CD4-positive, alpha-beta T cell (primary cell): ENCODE measurements at regions not wholly inside any gene's neighbourhood (a gene's known extent, or its start where the extent isn't known, plus 50 kb on each side); places are given as distances from the start of the nearest gene placed in this dataset.

Source experiments
- ATAC-seq: fragments of 200-7000 bp; cut with Tn5 transposase; one replicate; pipeline ENCODE4 v1.10.0; 2022; ENCODE audit warnings: mild to moderate bottlenecking; ENCODE audit not compliant: poor library complexity
- CTCF ChIA-PET: fragments of 350-600 bp; sonication (Branson Sonifier 250); formaldehyde crosslinking; loops from one replicate; lab custom pipeline; 2021; ENCODE audit warnings: antibody characterized with exemption, inconsistent platforms; lab: Charles Lee
- POLR2A ChIA-PET: fragments of 350-600 bp; sonication (Branson Sonifier 250); formaldehyde crosslinking; loops from one replicate; lab custom pipeline; 2021; ENCODE audit warnings: antibody characterized with exemption, inconsistent platforms; lab: Charles Lee
- DNase-seq, 14 experiments: peaks; one replicate each; pipeline ENCODE4 v3.0.0-alpha.2; 2013 to 2020; ENCODE audit warnings: mixed read lengths in 2 of 14
- H3K27ac ChIP-seq, 2 donors: one replicate each; pipeline versions ENCODE4 v1.5.1 to v1.7.0; 2013; ENCODE audit warnings: low read length in 2 of 2, low read depth in 1 of 2, mild to moderate bottlenecking in 1 of 2
- H3K27me3 ChIP-seq, 2 experiments: 1 replicate in 1 of 2; 2 replicates in 1 of 2; pipeline versions ENCODE4 v1.6.1 to v1.7.0; 2013; ENCODE audit warnings: low read length in 2 of 2, control low read depth in 1 of 2, mild to moderate bottlenecking in 1 of 2, moderate library complexity in 1 of 2; ENCODE audit not compliant: insufficient read depth in 2 of 2, control insufficient read depth in 1 of 2
- H3K36me3 ChIP-seq: one replicate; pipeline ENCODE4 v1.6.1; 2013; ENCODE audit warnings: low read length, control low read depth; ENCODE audit not compliant: insufficient read depth
- H3K4me1 ChIP-seq: one replicate; pipeline ENCODE4 v1.6.1; 2013; ENCODE audit warnings: low read length, control low read depth; ENCODE audit not compliant: insufficient read depth
- H3K4me3 ChIP-seq: one replicate; pipeline ENCODE4 v1.5.1; 2013; ENCODE audit warnings: mild to moderate bottlenecking, low read length, moderate library complexity
- H3K9me3 ChIP-seq, 2 experiments: 1 replicate in 1 of 2; 2 replicates in 1 of 2; pipeline versions ENCODE4 v1.6.1 to v1.7.0; 2013; ENCODE audit warnings: low read length in 2 of 2, mild to moderate bottlenecking in 2 of 2, control low read depth in 1 of 2, moderate library complexity in 1 of 2; ENCODE audit not compliant: control insufficient read depth in 1 of 2, insufficient read depth in 1 of 2
- H3K27ac Mint-ChIP-seq: one replicate; pipeline ENCODE4 v1.8.0; 2020; ENCODE audit warnings: mixed read lengths
- H3K27me3 Mint-ChIP-seq: one replicate; pipeline ENCODE4 v1.8.0; 2021; ENCODE audit warnings: mixed read lengths
- H3K36me3 Mint-ChIP-seq: one replicate; pipeline ENCODE4 v1.8.0; 2021; ENCODE audit warnings: low read depth, mixed read lengths
- H3K4me1 Mint-ChIP-seq: one replicate; pipeline ENCODE4 v1.8.0; 2021; ENCODE audit warnings: low read depth, mixed read lengths
- H3K4me3 Mint-ChIP-seq: one replicate; pipeline ENCODE4 v1.8.0; 2020; ENCODE audit warnings: mild to moderate bottlenecking, mixed read lengths
- H3K9me3 Mint-ChIP-seq: one replicate; pipeline ENCODE4 v1.8.0; 2020; ENCODE audit warnings: mixed read lengths
- intact Hi-C, 2 experiments: fragments of 100-400 bp; cut with DNase I in 1 of 2; cut with micrococcal nuclease in 1 of 2; formaldehyde crosslinking; loops; one replicate each; pipeline versions ENCODE4 v1.15.1 to v1.9.0; 2023 to 2025; cut with DNase I, micrococcal nuclease
- TF ChIP-seq, protein P1 (sequence below): fragments of 200-600 bp; IDR thresholded peaks from one replicate; pipeline ENCODE4 v1.8.0; 2022; ENCODE audit warnings: antibody characterized with exemption, mild to moderate bottlenecking

DNA sequence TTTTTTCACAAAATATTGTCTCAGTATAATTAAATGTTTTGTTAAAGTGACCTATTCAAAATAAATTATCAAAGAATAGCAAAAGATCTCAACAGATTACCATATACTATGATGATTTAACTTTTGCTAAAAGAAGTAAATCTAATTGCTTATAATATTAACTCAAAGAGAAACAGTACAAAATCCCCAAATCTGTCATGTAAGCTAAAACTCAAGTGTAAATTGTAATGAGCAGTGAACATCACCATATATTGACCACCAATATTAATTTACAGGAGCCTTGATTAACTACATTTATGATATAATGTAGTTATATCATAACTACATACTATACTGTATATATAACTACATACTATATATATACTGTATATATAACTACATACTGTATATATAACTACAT is 174.4 kb downstream of the SLC39A8 start:
- POLR2A ChIA-PET, result no interaction called here
- DNase-seq (no peak), ATAC-seq (no peak)
- Histone ChIP-seq H3K27ac (no peak overlapping the region), H3K36me3 (no peaks in the 10 kb centered on the region), H3K4me1 (no peaks in the 10 kb centered on the region), H3K27me3 (no peaks in the 10 kb centered on the region), H3K4me3 (no peak overlapping the region), H3K9me3 (no peaks in the 10 kb centered on the region)
- intact Hi-C loops, result no loop called here
- H3K27ac Mint-ChIP-seq, result no peak overlapping the region
- no peak overlapping the region for H3K4me3 Mint-ChIP-seq
- CTCF ChIA-PET, result no interaction called here
- no peaks in the 10 kb centered on the region for H3K9me3 Mint-ChIP-seq
- TF ChIP-seq, protein P1, sequence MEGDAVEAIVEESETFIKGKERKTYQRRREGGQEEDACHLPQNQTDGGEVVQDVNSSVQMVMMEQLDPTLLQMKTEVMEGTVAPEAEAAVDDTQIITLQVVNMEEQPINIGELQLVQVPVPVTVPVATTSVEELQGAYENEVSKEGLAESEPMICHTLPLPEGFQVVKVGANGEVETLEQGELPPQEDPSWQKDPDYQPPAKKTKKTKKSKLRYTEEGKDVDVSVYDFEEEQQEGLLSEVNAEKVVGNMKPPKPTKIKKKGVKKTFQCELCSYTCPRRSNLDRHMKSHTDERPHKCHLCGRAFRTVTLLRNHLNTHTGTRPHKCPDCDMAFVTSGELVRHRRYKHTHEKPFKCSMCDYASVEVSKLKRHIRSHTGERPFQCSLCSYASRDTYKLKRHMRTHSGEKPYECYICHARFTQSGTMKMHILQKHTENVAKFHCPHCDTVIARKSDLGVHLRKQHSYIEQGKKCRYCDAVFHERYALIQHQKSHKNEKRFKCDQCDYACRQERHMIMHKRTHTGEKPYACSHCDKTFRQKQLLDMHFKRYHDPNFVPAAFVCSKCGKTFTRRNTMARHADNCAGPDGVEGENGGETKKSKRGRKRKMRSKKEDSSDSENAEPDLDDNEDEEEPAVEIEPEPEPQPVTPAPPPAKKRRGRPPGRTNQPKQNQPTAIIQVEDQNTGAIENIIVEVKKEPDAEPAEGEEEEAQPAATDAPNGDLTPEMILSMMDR, result no peak
- no peaks in the 10 kb centered on the region for H3K36me3 Mint-ChIP-seq
- peaks cover 5% of the 10 kb centered on the region for H3K27me3 Mint-ChIP-seq
- H3K4me1 Mint-ChIP-seq, result no peaks in the 10 kb centered on the region

DNA sequence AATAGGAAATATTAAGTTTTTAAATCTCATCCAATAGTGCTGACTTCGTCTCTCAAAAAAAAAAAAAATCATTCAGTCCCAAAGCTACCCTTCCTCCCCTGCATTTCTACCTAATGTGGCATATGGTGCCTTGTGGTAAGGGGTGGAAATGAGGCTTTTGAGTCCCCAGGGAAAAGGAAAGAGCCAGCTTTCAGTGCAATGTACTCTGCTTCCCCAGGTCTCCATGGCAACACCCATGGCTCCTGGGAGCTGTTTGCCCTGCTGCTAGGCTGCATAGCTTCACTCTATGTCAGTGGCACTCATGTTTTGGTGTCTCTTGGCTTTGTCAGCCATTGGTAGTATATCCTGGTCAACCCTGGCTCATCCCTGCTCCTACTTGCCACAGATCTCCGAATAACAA is 175.9 kb downstream of the SLC39A8 start:
- DNase-seq, result no peak
- no peak overlapping the region for H3K4me3 Mint-ChIP-seq
- H3K4me3 ChIP-seq, result no peak overlapping the region
- intact Hi-C loops, result no loop called here
- TF ChIP-seq, protein P1, result no peak
- no peaks in the 10 kb centered on the region for H3K9me3 Mint-ChIP-seq
- ChIA-PET POLR2A (no interaction called here), CTCF (no interaction called here)
- ATAC-seq, result no peak
- no peaks in the 10 kb centered on the region for H3K4me1 Mint-ChIP-seq
- no peaks in the 10 kb centered on the region for H3K27me3 ChIP-seq
- H3K4me1 ChIP-seq, result no peaks in the 10 kb centered on the region
- H3K27me3 Mint-ChIP-seq, result peaks cover 5% of the 10 kb centered on the region
- H3K27ac ChIP-seq, result no peak overlapping the region
- H3K27ac Mint-ChIP-seq, result no peak overlapping the region
- H3K9me3 ChIP-seq, result peaks cover 0 to 3% of the 10 kb centered on the region in 2 experiments
- H3K36me3 ChIP-seq, result no peaks in the 10 kb centered on the region
- no peaks in the 10 kb centered on the region for H3K36me3 Mint-ChIP-seq

DNA sequence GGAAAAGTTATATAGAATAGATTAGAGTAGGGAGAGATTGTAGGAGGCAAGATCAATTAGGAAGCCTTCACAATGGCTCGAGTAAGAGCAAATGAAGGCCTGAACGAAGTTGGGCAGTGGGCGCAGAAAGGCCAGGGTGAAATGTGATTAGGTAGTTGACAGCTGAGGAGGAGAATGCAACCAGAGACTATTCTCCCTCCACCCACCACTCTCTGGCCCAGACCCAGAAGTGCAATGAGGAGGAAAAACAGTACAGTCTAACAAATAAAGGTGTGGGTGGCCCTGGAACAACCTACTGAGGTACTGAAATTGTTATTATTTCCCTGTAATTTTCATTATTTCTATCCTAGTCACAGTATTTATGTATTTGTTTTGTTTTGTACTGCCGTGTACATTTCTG is 176.7 kb downstream of the SLC39A8 start:
- Mint-ChIP-seq H3K4me1 (no peaks in the 10 kb centered on the region), H3K36me3 (no peaks in the 10 kb centered on the region), H3K27ac (no peak overlapping the region), H3K27me3 (peaks cover 5% of the 10 kb centered on the region), H3K9me3 (no peaks in the 10 kb centered on the region), H3K4me3 (no peak overlapping the region)
- ChIA-PET CTCF (interaction anchor here (1.2 kb wide), 1 partner anchor 20 kb away, joined by 3 read pairs; no protein-coding TSS in a partner anchor), POLR2A (no interaction called here)
- no peaks in the 10 kb centered on the region for H3K36me3 ChIP-seq
- peaks cover 0 to 3% of the 10 kb centered on the region in 2 experiments for H3K9me3 ChIP-seq
- no peaks in the 10 kb centered on the region for H3K27me3 ChIP-seq
- no peak overlapping the region for H3K4me3 ChIP-seq
- TF ChIP-seq, protein P1, result no peak
- intact Hi-C loops, result no loop called here
- DNase-seq (no peak), ATAC-seq (no peak)
- H3K27ac ChIP-seq, result no peak overlapping the region
- no peaks in the 10 kb centered on the region for H3K4me1 ChIP-seq
